B cell (primary cell): ENCODE measurements at regions not wholly inside any gene's neighbourhood (a gene's known extent, or its start where the extent isn't known, plus 50 kb on each side); places are given as distances from the start of the nearest gene placed in this dataset.

ENCODE experiments used
- EZH2 ChIP-seq: IDR thresholded peaks from 2 replicates; pipeline ENCODE4 v1.6.1; 2012; ENCODE audit warnings: borderline replicate concordance, low read depth, mild to moderate bottlenecking, moderate library complexity, low read length; ENCODE audit not compliant: insufficient read depth, poor library complexity, severe bottlenecking
- TF ChIP-seq, protein P1 (sequence below): fragments of 200-600 bp; IDR thresholded peaks from one replicate; pipeline ENCODE4 v1.8.0; 2022; ENCODE audit warnings: antibody characterized with exemption, mild to moderate bottlenecking

GRCh38 chr9:118721923-118722322 lies 647.3 kb downstream of the BRINP1 start:
- TF ChIP-seq, protein P1, sequence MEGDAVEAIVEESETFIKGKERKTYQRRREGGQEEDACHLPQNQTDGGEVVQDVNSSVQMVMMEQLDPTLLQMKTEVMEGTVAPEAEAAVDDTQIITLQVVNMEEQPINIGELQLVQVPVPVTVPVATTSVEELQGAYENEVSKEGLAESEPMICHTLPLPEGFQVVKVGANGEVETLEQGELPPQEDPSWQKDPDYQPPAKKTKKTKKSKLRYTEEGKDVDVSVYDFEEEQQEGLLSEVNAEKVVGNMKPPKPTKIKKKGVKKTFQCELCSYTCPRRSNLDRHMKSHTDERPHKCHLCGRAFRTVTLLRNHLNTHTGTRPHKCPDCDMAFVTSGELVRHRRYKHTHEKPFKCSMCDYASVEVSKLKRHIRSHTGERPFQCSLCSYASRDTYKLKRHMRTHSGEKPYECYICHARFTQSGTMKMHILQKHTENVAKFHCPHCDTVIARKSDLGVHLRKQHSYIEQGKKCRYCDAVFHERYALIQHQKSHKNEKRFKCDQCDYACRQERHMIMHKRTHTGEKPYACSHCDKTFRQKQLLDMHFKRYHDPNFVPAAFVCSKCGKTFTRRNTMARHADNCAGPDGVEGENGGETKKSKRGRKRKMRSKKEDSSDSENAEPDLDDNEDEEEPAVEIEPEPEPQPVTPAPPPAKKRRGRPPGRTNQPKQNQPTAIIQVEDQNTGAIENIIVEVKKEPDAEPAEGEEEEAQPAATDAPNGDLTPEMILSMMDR: no peak
- no peak for TF ChIP-seq EZH2
